NB4 (cell line): ENCODE measurements at regions not wholly inside any gene's neighbourhood (a gene's known extent, or its start where the extent isn't known, plus 50 kb on each side); places are given as distances from the start of the nearest gene placed in this dataset.

Source experiments
- DNase-seq: peaks from one replicate; pipeline ENCODE4 v3.0.0; 2010; ENCODE audit warnings: low read depth
- H3K4me3 ChIP-seq: one replicate; pipeline ENCODE4 v1.5.1; 2011; ENCODE audit warnings: mild to moderate bottlenecking, low read depth, low read length, moderate library complexity
- MYC ChIP-seq: IDR thresholded peaks from 2 replicates; pipeline ENCODE4 v1.6.1; 2011; ENCODE audit warnings: low read depth, low read length
- POLR2A ChIP-seq: IDR thresholded peaks from 2 replicates; pipeline ENCODE4 v1.6.1; 2011; ENCODE audit warnings: mild to moderate bottlenecking; ENCODE audit not compliant: insufficient read length; ENCODE audit errors: extremely low read depth
- TF ChIP-seq, protein P1 (sequence below): IDR thresholded peaks from one replicate; pipeline ENCODE4 v1.5.1; 2012; ENCODE audit warnings: low read depth, low read length
- TF ChIP-seq, protein P2 (sequence below): IDR thresholded peaks from 2 replicates; pipeline ENCODE4 v1.6.1; 2011; ENCODE audit warnings: low read depth, low read length

DNA sequence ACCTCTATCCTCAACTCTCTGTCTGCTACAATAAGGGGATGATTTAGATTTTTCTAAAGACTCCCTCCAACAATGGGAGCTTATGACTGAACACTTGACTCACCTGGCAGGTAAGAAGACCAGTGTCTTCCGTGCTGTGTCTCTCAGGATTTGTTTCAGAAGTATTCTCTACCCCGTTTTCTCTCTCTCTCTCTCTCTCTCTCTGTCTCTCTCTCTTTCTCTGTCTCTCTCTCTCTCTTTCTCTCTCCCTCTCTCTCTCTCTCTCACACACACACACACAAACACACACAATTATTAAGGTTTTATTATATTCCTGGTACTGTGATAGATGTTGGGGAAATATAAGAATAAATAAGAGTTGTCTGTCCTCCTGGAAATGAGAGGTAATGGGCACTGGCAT is 263.9 kb downstream of the TOX3 start:
- H3K4me3 ChIP-seq: no peak overlapping the region
- DNase-seq: no peak
- TF ChIP-seq MYC (no peak), POLR2A (no peak)
- TF ChIP-seq, protein P1, sequence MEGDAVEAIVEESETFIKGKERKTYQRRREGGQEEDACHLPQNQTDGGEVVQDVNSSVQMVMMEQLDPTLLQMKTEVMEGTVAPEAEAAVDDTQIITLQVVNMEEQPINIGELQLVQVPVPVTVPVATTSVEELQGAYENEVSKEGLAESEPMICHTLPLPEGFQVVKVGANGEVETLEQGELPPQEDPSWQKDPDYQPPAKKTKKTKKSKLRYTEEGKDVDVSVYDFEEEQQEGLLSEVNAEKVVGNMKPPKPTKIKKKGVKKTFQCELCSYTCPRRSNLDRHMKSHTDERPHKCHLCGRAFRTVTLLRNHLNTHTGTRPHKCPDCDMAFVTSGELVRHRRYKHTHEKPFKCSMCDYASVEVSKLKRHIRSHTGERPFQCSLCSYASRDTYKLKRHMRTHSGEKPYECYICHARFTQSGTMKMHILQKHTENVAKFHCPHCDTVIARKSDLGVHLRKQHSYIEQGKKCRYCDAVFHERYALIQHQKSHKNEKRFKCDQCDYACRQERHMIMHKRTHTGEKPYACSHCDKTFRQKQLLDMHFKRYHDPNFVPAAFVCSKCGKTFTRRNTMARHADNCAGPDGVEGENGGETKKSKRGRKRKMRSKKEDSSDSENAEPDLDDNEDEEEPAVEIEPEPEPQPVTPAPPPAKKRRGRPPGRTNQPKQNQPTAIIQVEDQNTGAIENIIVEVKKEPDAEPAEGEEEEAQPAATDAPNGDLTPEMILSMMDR: no peak
- TF ChIP-seq, protein P2, sequence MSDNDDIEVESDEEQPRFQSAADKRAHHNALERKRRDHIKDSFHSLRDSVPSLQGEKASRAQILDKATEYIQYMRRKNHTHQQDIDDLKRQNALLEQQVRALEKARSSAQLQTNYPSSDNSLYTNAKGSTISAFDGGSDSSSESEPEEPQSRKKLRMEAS: no peak

DNA sequence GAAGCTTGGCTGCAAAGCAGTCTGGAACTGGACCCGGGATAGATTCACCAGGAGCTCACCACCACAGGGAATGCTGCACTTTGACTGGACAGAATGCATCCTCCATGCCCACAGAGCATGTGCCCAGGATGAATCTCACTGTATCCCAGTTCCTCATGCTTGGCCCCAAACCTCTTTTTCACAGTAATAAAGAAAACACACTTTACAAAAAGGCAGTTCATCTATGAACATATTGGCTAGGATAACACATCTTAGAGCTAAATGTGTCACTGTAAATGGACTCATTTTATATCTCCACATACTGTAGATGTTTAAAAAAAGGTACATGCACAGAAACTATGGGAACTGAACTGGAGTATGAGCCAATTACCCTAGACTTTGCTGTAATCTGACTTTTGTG is 266.9 kb downstream of the TOX3 start:
- no peak for DNase-seq
- H3K4me3 ChIP-seq: no peak overlapping the region
- TF ChIP-seq POLR2A: no peak
- TF ChIP-seq, protein P2: no peak
- TF ChIP-seq, protein P1: no peak
- no peak for TF ChIP-seq MYC

DNA sequence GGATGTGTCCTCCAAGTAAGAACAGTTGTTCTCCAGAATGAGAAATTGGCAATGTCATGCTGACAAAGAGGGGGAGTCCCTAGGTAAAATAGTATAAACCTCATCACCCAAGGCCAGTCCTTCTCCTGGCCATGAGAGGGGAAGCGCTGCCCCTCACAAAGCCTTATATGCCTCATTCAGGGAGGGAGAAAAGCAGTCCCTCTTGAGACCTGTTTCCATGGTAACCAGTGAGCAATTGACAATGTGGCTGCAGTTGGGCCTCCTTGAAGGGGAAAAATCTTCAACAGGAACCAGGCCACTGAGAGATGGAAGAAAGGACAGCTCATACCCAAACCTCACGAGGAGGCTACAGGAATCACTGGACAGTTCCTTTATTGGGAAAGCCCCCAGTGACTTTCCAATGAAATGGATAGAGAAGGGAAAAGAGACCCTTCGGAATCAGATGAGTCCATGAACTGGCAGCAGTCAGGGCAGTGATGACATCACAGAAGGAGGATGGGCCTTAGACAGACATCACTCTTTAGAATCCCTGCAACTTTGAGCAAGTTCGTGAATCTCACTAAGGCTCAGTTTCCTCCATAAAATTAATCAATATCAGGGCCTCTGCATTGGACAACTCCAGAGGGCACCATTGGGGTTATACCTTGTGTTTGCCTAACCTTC is 275.7 kb downstream of the TOX3 start:
- H3K4me3 ChIP-seq: no peak overlapping the region
- TF ChIP-seq POLR2A: no peak
- TF ChIP-seq MYC: no peak
- TF ChIP-seq, protein P2: no peak
- TF ChIP-seq, protein P1: no peak
- DNase-seq: no peak

DNA sequence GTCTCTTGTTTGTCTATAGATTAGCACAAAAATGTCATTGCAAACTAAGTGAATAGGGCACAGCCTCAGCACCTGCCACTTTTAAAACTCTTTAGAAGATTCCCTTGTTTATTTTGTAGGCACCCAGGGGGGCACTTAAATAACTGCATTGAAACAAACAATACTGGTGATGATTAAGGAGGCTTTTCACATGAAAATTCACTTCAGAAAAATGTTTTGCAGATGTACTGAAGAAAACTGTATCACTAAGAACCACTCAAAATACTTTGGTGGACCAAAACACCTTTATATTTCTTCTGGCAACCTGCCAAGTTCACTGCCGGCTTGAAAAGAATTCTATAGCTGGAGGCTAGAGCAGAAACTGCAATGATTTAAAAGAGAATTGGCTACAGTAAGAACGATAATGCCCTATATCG is 281.5 kb downstream of the TOX3 start:
- no peak for DNase-seq
- TF ChIP-seq POLR2A (no peak), MYC (no peak)
- TF ChIP-seq, protein P2: no peak
- TF ChIP-seq, protein P1: no peak
- no peak overlapping the region for H3K4me3 ChIP-seq

DNA sequence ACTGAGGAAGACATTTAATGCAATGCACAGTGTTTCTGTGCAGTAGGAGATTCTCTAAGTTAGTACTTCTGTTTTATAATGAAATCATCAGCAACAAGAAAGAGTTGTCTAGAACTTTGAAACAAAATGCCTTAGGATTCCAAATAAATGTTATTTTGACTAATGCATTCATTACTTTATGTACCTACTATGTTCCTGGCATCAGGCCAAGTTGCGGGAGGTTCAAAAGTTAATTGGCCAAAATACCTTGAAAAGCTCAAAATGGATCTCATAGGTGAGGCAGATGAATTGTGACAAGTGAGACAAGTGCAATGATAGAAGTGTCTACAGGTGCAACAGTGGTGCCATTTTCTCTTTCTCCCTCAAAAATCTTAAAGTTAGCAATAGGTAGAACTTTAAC is 289.4 kb downstream of the TOX3 start:
- TF ChIP-seq MYC: no peak
- TF ChIP-seq, protein P1: no peak
- TF ChIP-seq POLR2A: no peak
- TF ChIP-seq, protein P2: no peak
- DNase-seq: no peak

More for the DNA sequence above, 289.4 kb downstream of the TOX3 start:
- no peak overlapping the region for H3K4me3 ChIP-seq
